PC-9 (cell line): ENCODE measurements at regions not wholly inside any gene's neighbourhood (a gene's known extent, or its start where the extent isn't known, plus 50 kb on each side); places are given as distances from the start of the nearest gene placed in this dataset.

Experiments
- BruUV-seq: library from RNA; stranded (reverse); fragments of 400-500 nt; replicated peaks from 2 replicates; lab custom pipeline; 2021; lab: Mats Ljungman, UMichigan
- CTCF ChIA-PET: fragments of 300-600 bp; sonication (Branson Sonifier 250); formaldehyde crosslinking; loops from one replicate; lab custom pipeline; 2022; ENCODE audit warnings: antibody characterized with exemption; lab: Charles Lee
- POLR2A ChIA-PET: fragments of 300-600 bp; sonication (Branson Sonifier 250); formaldehyde crosslinking; loops from one replicate; lab custom pipeline; 2022; ENCODE audit warnings: antibody characterized with exemption; ENCODE audit not compliant: unreplicated experiment; lab: Charles Lee
- DNase-seq, 2 experiments: peaks; one replicate each; pipeline versions ENCODE4 v3.0.0 to v3.0.0-alpha.2; 2015 to 2022; ENCODE audit warnings: mixed read lengths in 1 of 2
- H2AFZ ChIP-seq: fragments of 200-600 bp; sonication (generic); 2 replicates; pipeline ENCODE4 v1.8.1; 2017; ENCODE audit warnings: antibody characterized with exemption
- H3F3A ChIP-seq: fragments of 200-600 bp; sonication (generic); 2 replicates; pipeline ENCODE4 v1.8.1; 2017; ENCODE audit warnings: antibody characterized with exemption, mild to moderate bottlenecking, low read depth; ENCODE audit not compliant: insufficient read depth
- H3K27ac ChIP-seq: fragments of 200-600 bp; sonication (generic); 2 replicates; pipeline ENCODE4 v1.6.1; 2016; ENCODE audit warnings: mixed run types
- H3K27me3 ChIP-seq: fragments of 200-600 bp; sonication (generic); 2 replicates; pipeline ENCODE4 v1.6.1; 2016; ENCODE audit warnings: low read depth, mixed run types; ENCODE audit not compliant: insufficient read depth
- H3K36me3 ChIP-seq: fragments of 200-600 bp; sonication (generic); 2 replicates; pipeline ENCODE4 v1.6.1; 2016; ENCODE audit warnings: low read depth, mixed run types
- H3K4me1 ChIP-seq: fragments of 200-600 bp; sonication (generic); replicated peaks from 2 replicates; pipeline ENCODE4 v1.6.1; 2016; ENCODE audit warnings: mixed run types; ENCODE audit not compliant: insufficient read depth
- H3K4me2 ChIP-seq: fragments of 200-600 bp; sonication (generic); 2 replicates; pipeline ENCODE4 v1.6.1; 2017; ENCODE audit warnings: mixed run types
- H3K4me3 ChIP-seq: fragments of 200-600 bp; sonication (generic); 2 replicates; pipeline ENCODE4 v1.6.1; 2016; ENCODE audit warnings: mixed run types
- H3K79me2 ChIP-seq: fragments of 200-600 bp; sonication (generic); 2 replicates; pipeline ENCODE4 v1.6.1; 2017; ENCODE audit warnings: low read depth, mixed run types
- H3K9me2 ChIP-seq: fragments of 200-600 bp; sonication (generic); 2 replicates; pipeline ENCODE4 v1.8.1; 2017; ENCODE audit warnings: mild to moderate bottlenecking; ENCODE audit not compliant: insufficient read depth
- H3K9me3 ChIP-seq: fragments of 200-600 bp; sonication (generic); 2 replicates; pipeline ENCODE4 v1.8.1; 2016; ENCODE audit warnings: low read depth; ENCODE audit not compliant: insufficient read depth
- H4K20me1 ChIP-seq: fragments of 200-600 bp; sonication (generic); 2 replicates; pipeline ENCODE4 v1.8.1; 2017; ENCODE audit not compliant: insufficient read depth
- CTCF ChIP-seq: fragments of 200-600 bp; sonication (generic); conservative IDR thresholded peaks from 2 replicates; pipeline ENCODE4 v1.6.1; 2017; ENCODE audit warnings: mixed run types, antibody characterized with exemption, mild to moderate bottlenecking, moderate library complexity
- EZH2 ChIP-seq: fragments of 200-600 bp; sonication (generic); IDR thresholded peaks from 2 replicates; pipeline ENCODE4 v1.8.0; 2017; ENCODE audit warnings: antibody characterized with exemption, low read depth
- intact Hi-C: fragments of 100-400 bp; cut with micrococcal nuclease; formaldehyde crosslinking; loops from one replicate; pipeline ENCODE4 v1.10.0; 2022; ENCODE audit not compliant: unreplicated experiment

- H3K9me3 ChIP-seq: no peaks in the 10 kb centered on the region
- BruUV-seq: no TSS peak
- H3K4me3 ChIP-seq: no peak overlapping the region
- no peaks in the 10 kb centered on the region for H4K20me1 ChIP-seq
- no peaks in the 10 kb centered on the region for H3F3A ChIP-seq
- H3K36me3 ChIP-seq: no peaks in the 10 kb centered on the region
- no peak overlapping the region for H3K4me2 ChIP-seq
- no peak overlapping the region for H2AFZ ChIP-seq
- H3K4me1 ChIP-seq: no peaks in the 10 kb centered on the region
- intact Hi-C loops: no loop called here
- CTCF ChIA-PET: no interaction called here
- DNase-seq: no peak
- TF ChIP-seq CTCF: no peak
- no peak overlapping the region for H3K27ac ChIP-seq
- H3K27me3 ChIP-seq: no peaks in the 10 kb centered on the region
- POLR2A ChIA-PET: no interaction called here
- H3K9me2 ChIP-seq: no peaks in the 10 kb centered on the region
- H3K79me2 ChIP-seq: no peaks in the 10 kb centered on the region
Observed at GRCh38 chr10:106380706-106381105, 783.8 kb downstream of the SORCS1 start.

GRCh38 chr10:106378251-106378650 is 786.3 kb downstream of the SORCS1 start:
- H4K20me1 ChIP-seq: no peaks in the 10 kb centered on the region

GRCh38 chr10:106370751-106371150 is 793.8 kb downstream of the SORCS1 start:
- H2AFZ ChIP-seq: no peak overlapping the region
- no peak for DNase-seq
- no peak overlapping the region for H3K27ac ChIP-seq
- no peaks in the 10 kb centered on the region for H3K9me2 ChIP-seq
- H3K9me3 ChIP-seq: no peaks in the 10 kb centered on the region
- H4K20me1 ChIP-seq: no peaks in the 10 kb centered on the region
- H3K79me2 ChIP-seq: no peaks in the 10 kb centered on the region
- TF ChIP-seq CTCF (no peak), EZH2 (no peak)
- H3K36me3 ChIP-seq: no peaks in the 10 kb centered on the region
- no peaks in the 10 kb centered on the region for H3K4me1 ChIP-seq
- intact Hi-C loops: no loop called here
- BruUV-seq: no TSS peak
- POLR2A ChIA-PET: no interaction called here
- H3K4me3 ChIP-seq: no peak overlapping the region
- H3F3A ChIP-seq: no peaks in the 10 kb centered on the region
- CTCF ChIA-PET: no interaction called here
- H3K27me3 ChIP-seq: no peaks in the 10 kb centered on the region
- H3K4me2 ChIP-seq: no peak overlapping the region

More at GRCh38 chr10:106378251-106378650, 786.3 kb downstream of the SORCS1 start:
- no peak overlapping the region for H2AFZ ChIP-seq
- no peak overlapping the region for H3K27ac ChIP-seq
- no peak for DNase-seq
- no peak overlapping the region for H3K4me2 ChIP-seq
- H3K4me1 ChIP-seq: no peaks in the 10 kb centered on the region
- BruUV-seq: no TSS peak
- H3K9me2 ChIP-seq: no peaks in the 10 kb centered on the region
- H3K4me3 ChIP-seq: no peak overlapping the region
- H3K27me3 ChIP-seq: no peaks in the 10 kb centered on the region
- CTCF ChIA-PET: no interaction called here
- no peaks in the 10 kb centered on the region for H3K9me3 ChIP-seq
- TF ChIP-seq EZH2 (no peak), CTCF (no peak)
- H3K36me3 ChIP-seq: no peaks in the 10 kb centered on the region
- intact Hi-C loops: no loop called here
- POLR2A ChIA-PET: no interaction called here
- H3F3A ChIP-seq: no peaks in the 10 kb centered on the region
- no peaks in the 10 kb centered on the region for H3K79me2 ChIP-seq
